ENCODE measurements at regions not wholly inside any gene's neighbourhood (a gene's known extent, or its start where the extent isn't known, plus 50 kb on each side); places are given as distances from the start of the nearest gene placed in this dataset.

GRCh38 chr10:29132551-29133111 lies 156.2 kb upstream of the LYZL1 start:
- WGBS (ENCODE audit: insufficient coverage), result 83% methylated on average over 7 of the region's 11 CpGs
- peaks cover 0 to 2% (median 0%) of the 10 kb centered on the region in 5 experiments for H3K9me3 ChIP-seq (ENCODE audit: control extremely low read depth in 1 of 5, control insufficient read depth in 4 of 5, insufficient read depth in 2 of 5, low read depth in 1 of 5, low read length in 4 of 5)
- H3K4me1 ChIP-seq (ENCODE audit: control extremely low read depth in 1 of 4, control insufficient read depth in 4 of 4, insufficient read depth in 4 of 4, low read length in 3 of 4), result peaks cover 0 to 17% (median 8%) of the 10 kb centered on the region in 4 experiments
- ChIA-PET CTCF (interaction anchor here (1.8 kb wide), 1 partner anchor 13 kb away, joined by 4 read pairs; no protein-coding TSS in a partner anchor), POLR2A (no interaction called here)
- H3K27ac ChIP-seq (ENCODE audit: insufficient read depth in 1 of 2, low read depth in 1 of 2, low read length in 2 of 2, poor library complexity in 1 of 2, severe bottlenecking in 2 of 2), result no peak overlapping the region
- H3K36me3 ChIP-seq (ENCODE audit: control insufficient read depth in 4 of 4, insufficient read depth in 4 of 4, low read length in 3 of 4), result no peaks in the 10 kb centered on the region
- H3K27me3 ChIP-seq (replicated peaks in 2 of 5; ENCODE audit: control insufficient read depth in 4 of 5, insufficient read depth in 5 of 5, low read length in 4 of 5), result peaks cover 0 to 4% (median 0%) of the 10 kb centered on the region in 5 experiments
- no peak for DNase-seq
- H3K4me3 ChIP-seq (ENCODE audit: control insufficient read depth in 1 of 7, extremely low read depth in 1 of 7, insufficient read depth in 4 of 7, low read depth in 2 of 7, low read length in 6 of 7), result peak overlapping the region in 1 of 7 experiments; percentile 29

- CTCF ChIA-PET, result interaction anchor here (1.5 to 2.2 kb wide), 2 partner anchors 9 kb away, joined by 6 to 8 read pairs; no protein-coding TSS in a partner anchor
- 100% methylated on average over 1 of the region's 3 CpGs for WGBS (ENCODE audit: insufficient coverage)
Observed at GRCh38 chr10:29135337-29135736, 153.5 kb upstream of the LYZL1 start.

GRCh38 chr10:29136411-29136810 lies 152.5 kb upstream of the LYZL1 start:
- WGBS (ENCODE audit: insufficient coverage), result no CpG with 5 or more reads among the region's 3 CpGs
- no peak overlapping the region for H3K27ac ChIP-seq (ENCODE audit: insufficient read depth in 1 of 2, low read depth in 1 of 2, low read length in 2 of 2, poor library complexity in 1 of 2, severe bottlenecking in 2 of 2)
- no peak overlapping the region for H3K4me3 ChIP-seq (ENCODE audit: control insufficient read depth in 1 of 7, extremely low read depth in 1 of 7, insufficient read depth in 4 of 7, low read depth in 2 of 7, low read length in 6 of 7)
- peaks cover 0 to 2% (median 0%) of the 10 kb centered on the region in 5 experiments for H3K9me3 ChIP-seq (ENCODE audit: control extremely low read depth in 1 of 5, control insufficient read depth in 4 of 5, insufficient read depth in 2 of 5, low read depth in 1 of 5, low read length in 4 of 5)
- ChIA-PET POLR2A (no interaction called here), CTCF (interaction anchor here (2.2 kb wide), 1 partner anchor 10 kb away, joined by 8 read pairs; no protein-coding TSS in a partner anchor)
- peaks cover 0 to 15% (median 7%) of the 10 kb centered on the region in 4 experiments for H3K4me1 ChIP-seq (ENCODE audit: control extremely low read depth in 1 of 4, control insufficient read depth in 4 of 4, insufficient read depth in 4 of 4, low read length in 3 of 4)
- peaks cover 0 to 4% (median 0%) of the 10 kb centered on the region in 5 experiments for H3K27me3 ChIP-seq (replicated peaks in 2 of 5; ENCODE audit: control insufficient read depth in 4 of 5, insufficient read depth in 5 of 5, low read length in 4 of 5)
- no peak for DNase-seq
- H3K36me3 ChIP-seq (ENCODE audit: control insufficient read depth in 4 of 4, insufficient read depth in 4 of 4, low read length in 3 of 4), result no peaks in the 10 kb centered on the region

More at GRCh38 chr10:29135337-29135736, 153.5 kb upstream of the LYZL1 start:
- no peak for DNase-seq
- Histone ChIP-seq H3K9me3 (ENCODE audit: control extremely low read depth in 1 of 5, control insufficient read depth in 4 of 5, insufficient read depth in 2 of 5, low read depth in 1 of 5, low read length in 4 of 5) (peaks cover 0 to 2% (median 0%) of the 10 kb centered on the region in 5 experiments), H3K27ac (ENCODE audit: insufficient read depth in 1 of 2, low read depth in 1 of 2, low read length in 2 of 2, poor library complexity in 1 of 2, severe bottlenecking in 2 of 2) (no peak overlapping the region), H3K36me3 (ENCODE audit: control insufficient read depth in 4 of 4, insufficient read depth in 4 of 4, low read length in 3 of 4) (no peaks in the 10 kb centered on the region), H3K4me3 (ENCODE audit: control insufficient read depth in 1 of 7, extremely low read depth in 1 of 7, insufficient read depth in 4 of 7, low read depth in 2 of 7, low read length in 6 of 7) (no peak overlapping the region), H3K27me3 (replicated peaks in 2 of 5; ENCODE audit: control insufficient read depth in 4 of 5, insufficient read depth in 5 of 5, low read length in 4 of 5) (peaks cover 0 to 4% (median 0%) of the 10 kb centered on the region in 5 experiments), H3K4me1 (ENCODE audit: control extremely low read depth in 1 of 4, control insufficient read depth in 4 of 4, insufficient read depth in 4 of 4, low read length in 3 of 4) (peaks cover 0 to 17% (median 8%) of the 10 kb centered on the region in 4 experiments)
- POLR2A ChIA-PET, result no interaction called here

GRCh38 chr10:29140151-29140550 lies 148.7 kb upstream of the LYZL1 start:
- Histone ChIP-seq H3K36me3 (ENCODE audit: control insufficient read depth in 4 of 4, insufficient read depth in 4 of 4, low read length in 3 of 4) (no peaks in the 10 kb centered on the region), H3K4me1 (ENCODE audit: control extremely low read depth in 1 of 4, control insufficient read depth in 4 of 4, insufficient read depth in 4 of 4, low read length in 3 of 4) (peaks cover 0 to 6% (median 2%) of the 10 kb centered on the region in 4 experiments), H3K27ac (ENCODE audit: insufficient read depth in 1 of 2, low read depth in 1 of 2, low read length in 2 of 2, poor library complexity in 1 of 2, severe bottlenecking in 2 of 2) (no peak overlapping the region), H3K4me3 (ENCODE audit: control insufficient read depth in 1 of 7, extremely low read depth in 1 of 7, insufficient read depth in 4 of 7, low read depth in 2 of 7, low read length in 6 of 7) (no peak overlapping the region), H3K9me3 (ENCODE audit: control extremely low read depth in 1 of 5, control insufficient read depth in 4 of 5, insufficient read depth in 2 of 5, low read depth in 1 of 5, low read length in 4 of 5) (peaks cover 0 to 2% (median 0%) of the 10 kb centered on the region in 5 experiments), H3K27me3 (replicated peaks in 2 of 5; ENCODE audit: control insufficient read depth in 4 of 5, insufficient read depth in 5 of 5, low read length in 4 of 5) (peaks cover 0 to 12% (median 3%) of the 10 kb centered on the region in 5 experiments)
- POLR2A ChIA-PET, result no interaction called here
- no CpG with 5 or more reads among the region's 1 CpG for WGBS (ENCODE audit: insufficient coverage)
- CTCF ChIA-PET, result no interaction called here
- DNase-seq, result no peak

- peaks cover 0 to 14% (median 3%) of the 10 kb centered on the region in 5 experiments for H3K27me3 ChIP-seq (replicated peaks in 2 of 5; ENCODE audit: control insufficient read depth in 4 of 5, insufficient read depth in 5 of 5, low read length in 4 of 5)
- CTCF ChIA-PET, result no interaction called here
- DNase-seq, result no peak
- no peaks in the 10 kb centered on the region for H3K36me3 ChIP-seq (ENCODE audit: control insufficient read depth in 4 of 4, insufficient read depth in 4 of 4, low read length in 3 of 4)
- WGBS (ENCODE audit: insufficient coverage), result 100% methylated on average over 1 of the region's 2 CpGs
- POLR2A ChIA-PET, result no interaction called here
- H3K4me3 ChIP-seq (ENCODE audit: control insufficient read depth in 1 of 7, extremely low read depth in 1 of 7, insufficient read depth in 4 of 7, low read depth in 2 of 7, low read length in 6 of 7), result no peak overlapping the region
- H3K27ac ChIP-seq (ENCODE audit: insufficient read depth in 1 of 2, low read depth in 1 of 2, low read length in 2 of 2, poor library complexity in 1 of 2, severe bottlenecking in 2 of 2), result no peak overlapping the region
- H3K4me1 ChIP-seq (ENCODE audit: control extremely low read depth in 1 of 4, control insufficient read depth in 4 of 4, insufficient read depth in 4 of 4, low read length in 3 of 4), result peaks cover 0 to 6% (median 2%) of the 10 kb centered on the region in 4 experiments
- peaks cover 0 to 2% (median 0%) of the 10 kb centered on the region in 5 experiments for H3K9me3 ChIP-seq (ENCODE audit: control extremely low read depth in 1 of 5, control insufficient read depth in 4 of 5, insufficient read depth in 2 of 5, low read depth in 1 of 5, low read length in 4 of 5)
Observed at GRCh38 chr10:29140991-29141390, 147.9 kb upstream of the LYZL1 start.

GRCh38 chr10:29141761-29142160 lies 147.1 kb upstream of the LYZL1 start:
- peaks cover 0 to 14% (median 3%) of the 10 kb centered on the region in 5 experiments for H3K27me3 ChIP-seq (replicated peaks in 2 of 5; ENCODE audit: control insufficient read depth in 4 of 5, insufficient read depth in 5 of 5, low read length in 4 of 5)
- H3K27ac ChIP-seq (ENCODE audit: insufficient read depth in 1 of 2, low read depth in 1 of 2, low read length in 2 of 2, poor library complexity in 1 of 2, severe bottlenecking in 2 of 2), result no peak overlapping the region
- no peaks in the 10 kb centered on the region for H3K36me3 ChIP-seq (ENCODE audit: control insufficient read depth in 4 of 4, insufficient read depth in 4 of 4, low read length in 3 of 4)
- ChIA-PET POLR2A (no interaction called here), CTCF (no interaction called here)
- H3K4me3 ChIP-seq (ENCODE audit: control insufficient read depth in 1 of 7, extremely low read depth in 1 of 7, insufficient read depth in 4 of 7, low read depth in 2 of 7, low read length in 6 of 7), result no peak overlapping the region
- H3K9me3 ChIP-seq (ENCODE audit: control extremely low read depth in 1 of 5, control insufficient read depth in 4 of 5, insufficient read depth in 2 of 5, low read depth in 1 of 5, low read length in 4 of 5), result peaks cover 0 to 2% (median 0%) of the 10 kb centered on the region in 5 experiments
- no peak for DNase-seq
- peaks cover 0 to 6% (median 2%) of the 10 kb centered on the region in 4 experiments for H3K4me1 ChIP-seq (ENCODE audit: control extremely low read depth in 1 of 4, control insufficient read depth in 4 of 4, insufficient read depth in 4 of 4, low read length in 3 of 4)
